Natural killer cell (primary cell): ENCODE measurements at regions not wholly inside any gene's neighbourhood (a gene's known extent, or its start where the extent isn't known, plus 50 kb on each side); places are given as distances from the start of the nearest gene placed in this dataset.

ENCODE experiments used
- ATAC-seq, 3 donors: fragments of 150-1000 bp in 2 of 3; fragments of 200-7000 bp in 1 of 3; cut with Tn5 transposase; 1 replicate in 1 of 3; 2 replicates in 2 of 3; pipeline ENCODE4 v1.10.0; 2021; ENCODE audit warnings: mild to moderate bottlenecking in 2 of 3, moderate library complexity in 2 of 3
- DNase-seq, 2 donors: peaks; one replicate each; pipeline versions ENCODE4 v3.0.0 to v3.0.0-alpha.2; 2013 to 2021; ENCODE audit warnings: mixed read lengths in 1 of 2
- H3K27ac ChIP-seq: one replicate; pipeline ENCODE4 v1.5.1; 2013; ENCODE audit warnings: mild to moderate bottlenecking, low read length
- H3K27me3 ChIP-seq: one replicate; pipeline ENCODE4 v1.6.1; 2013; ENCODE audit warnings: low read length; ENCODE audit not compliant: control insufficient read depth, insufficient read depth
- H3K36me3 ChIP-seq: one replicate; pipeline ENCODE4 v1.6.1; 2013; ENCODE audit warnings: low read length; ENCODE audit not compliant: control insufficient read depth, insufficient read depth
- H3K4me1 ChIP-seq: one replicate; pipeline ENCODE4 v1.6.1; 2013; ENCODE audit warnings: low read length; ENCODE audit not compliant: control insufficient read depth, insufficient read depth
- H3K4me3 ChIP-seq: one replicate; pipeline ENCODE4 v1.5.1; 2013; ENCODE audit warnings: low read length
- H3K9me3 ChIP-seq: one replicate; pipeline ENCODE4 v1.6.1; 2013; ENCODE audit warnings: low read length; ENCODE audit not compliant: control insufficient read depth, insufficient read depth
- H3K27ac Mint-ChIP-seq, 2 donors: one replicate each; pipeline ENCODE4 v1.8.0; 2022; ENCODE audit warnings: mild to moderate bottlenecking in 2 of 2, mixed read lengths in 2 of 2, moderate library complexity in 1 of 2
- H3K27me3 Mint-ChIP-seq, 2 donors: one replicate each; pipeline ENCODE4 v1.8.0; 2022; ENCODE audit warnings: low read depth in 2 of 2, mixed read lengths in 2 of 2
- H3K36me3 Mint-ChIP-seq: one replicate; pipeline ENCODE4 v1.8.0; 2022; ENCODE audit warnings: mixed read lengths
- H3K4me1 Mint-ChIP-seq, 2 donors: one replicate each; pipeline ENCODE4 v1.8.0; 2022; ENCODE audit warnings: mixed read lengths in 2 of 2
- H3K4me3 Mint-ChIP-seq: one replicate; pipeline ENCODE4 v1.8.0; 2022; ENCODE audit warnings: mild to moderate bottlenecking, moderate library complexity, mixed read lengths
- H3K9me3 Mint-ChIP-seq, 2 donors: one replicate each; pipeline ENCODE4 v1.8.0; 2022; ENCODE audit warnings: mixed read lengths in 2 of 2
- CTCF ChIP-seq: fragments of 200-600 bp; IDR thresholded peaks from one replicate; pipeline ENCODE4 v1.8.0; 2022; ENCODE audit warnings: antibody characterized with exemption
- WGBS: methylation state at CpG from one replicate; pipeline ENCODE4 v1.1.7; 2013; ENCODE audit warnings: missing lambda C conversion rate; ENCODE audit not compliant: insufficient coverage; 5-methylcytosine and 5-hydroxymethylcytosine counted together
- intact Hi-C: fragments of 100-400 bp; cut with micrococcal nuclease; formaldehyde crosslinking; loops from one replicate; pipeline ENCODE4 v1.14.2; 2022

- H3K27me3 ChIP-seq = peaks cover 7% of the 10 kb centered on the region
- no peaks in the 10 kb centered on the region for H3K36me3 ChIP-seq
- H3K27me3 Mint-ChIP-seq = peaks cover 31 to 38% of the 10 kb centered on the region in 2 donors
- no peak for TF ChIP-seq CTCF
- no peak overlapping the region for H3K4me3 ChIP-seq
- no peaks in the 10 kb centered on the region for H3K9me3 Mint-ChIP-seq
- intact Hi-C loops = no loop called here
- DNase-seq (no peak), ATAC-seq (no peak)
- H3K36me3 Mint-ChIP-seq = no peaks in the 10 kb centered on the region
- no peaks in the 10 kb centered on the region for H3K9me3 ChIP-seq
- H3K27ac ChIP-seq = no peak overlapping the region
- peaks cover 19% of the 10 kb centered on the region in 2 donors for H3K4me1 Mint-ChIP-seq
- H3K4me1 ChIP-seq = peaks cover 13% of the 10 kb centered on the region
- H3K27ac Mint-ChIP-seq = peak overlapping the region in 1 of 2 donors; percentile 88
- peak overlapping the region; percentile 90 for H3K4me3 Mint-ChIP-seq
- WGBS = 46% methylated on average over 20 of the region's 20 CpGs
Observed at GRCh38 chr9:88077071-88077617, 61.1 kb downstream of the SPATA31C2 start.

- no peak for TF ChIP-seq CTCF
- 1% methylated on average over 56 of the region's 57 CpGs for WGBS
- H3K4me3 ChIP-seq = peak overlapping the region; percentile 32
- Mint-ChIP-seq H3K4me1 (peaks cover 19% of the 10 kb centered on the region in 2 donors), H3K9me3 (no peaks in the 10 kb centered on the region), H3K27me3 (peaks cover 37 to 44% of the 10 kb centered on the region in 2 donors), H3K4me3 (peak overlapping the region; percentile 90), H3K27ac (peak overlapping the region in 1 of 2 donors; percentile 88), H3K36me3 (no peaks in the 10 kb centered on the region)
- intact Hi-C loops = no loop called here
- no peak overlapping the region for H3K27ac ChIP-seq
- H3K4me1 ChIP-seq = peaks cover 13% of the 10 kb centered on the region
- no peaks in the 10 kb centered on the region for H3K9me3 ChIP-seq
- H3K27me3 ChIP-seq = peaks cover 7% of the 10 kb centered on the region
- peak; percentile 70 to 90 (median 86) for ATAC-seq
- H3K36me3 ChIP-seq = no peaks in the 10 kb centered on the region
- DNase-seq = peak; percentile 34 to 35
Observed at GRCh38 chr9:88076286-88077070, 61.8 kb downstream of the SPATA31C2 start.

- DNase-seq = no peak
- no peak for ATAC-seq
- Histone ChIP-seq H3K27me3 (peaks cover 7% of the 10 kb centered on the region), H3K9me3 (no peaks in the 10 kb centered on the region), H3K27ac (no peak overlapping the region), H3K4me3 (peak overlapping the region; percentile 32), H3K4me1 (peaks cover 13% of the 10 kb centered on the region), H3K36me3 (no peaks in the 10 kb centered on the region)
- intact Hi-C loops = no loop called here
- peak overlapping the region; percentile 90 for H3K4me3 Mint-ChIP-seq
- H3K27me3 Mint-ChIP-seq = peaks cover 41 to 50% of the 10 kb centered on the region in 2 donors
- no peaks in the 10 kb centered on the region for H3K9me3 Mint-ChIP-seq
- peaks cover 19% of the 10 kb centered on the region in 2 donors for H3K4me1 Mint-ChIP-seq
- H3K36me3 Mint-ChIP-seq = no peaks in the 10 kb centered on the region
- 5% methylated on average over 12 of the region's 12 CpGs for WGBS
- TF ChIP-seq CTCF = no peak
- peak overlapping the region in 1 of 2 donors; percentile 88 for H3K27ac Mint-ChIP-seq
Observed at GRCh38 chr9:88075966-88076285, 62.3 kb downstream of the SPATA31C2 start.
